Fibroblast of mammary gland (primary cell): ENCODE measurements at regions not wholly inside any gene's neighbourhood (a gene's known extent, or its start where the extent isn't known, plus 50 kb on each side); places are given as distances from the start of the nearest gene placed in this dataset.

Experiments used
- DNase-seq: peaks from one replicate; pipeline ENCODE4 v3.0.0-alpha.2; 2010; ENCODE audit warnings: low read depth
- H3K4me3 ChIP-seq: 2 replicates; pipeline ENCODE4 v1.5.1; 2011; ENCODE audit warnings: low read depth, mild to moderate bottlenecking, low read length, moderate library complexity; ENCODE audit not compliant: control insufficient read depth
- TF ChIP-seq, protein P1 (sequence below): conservative IDR thresholded peaks from 2 replicates; pipeline ENCODE4 v1.5.1; 2011; ENCODE audit warnings: low read depth, low read length, inconsistent platforms; ENCODE audit not compliant: control insufficient read depth, insufficient read depth

DNA sequence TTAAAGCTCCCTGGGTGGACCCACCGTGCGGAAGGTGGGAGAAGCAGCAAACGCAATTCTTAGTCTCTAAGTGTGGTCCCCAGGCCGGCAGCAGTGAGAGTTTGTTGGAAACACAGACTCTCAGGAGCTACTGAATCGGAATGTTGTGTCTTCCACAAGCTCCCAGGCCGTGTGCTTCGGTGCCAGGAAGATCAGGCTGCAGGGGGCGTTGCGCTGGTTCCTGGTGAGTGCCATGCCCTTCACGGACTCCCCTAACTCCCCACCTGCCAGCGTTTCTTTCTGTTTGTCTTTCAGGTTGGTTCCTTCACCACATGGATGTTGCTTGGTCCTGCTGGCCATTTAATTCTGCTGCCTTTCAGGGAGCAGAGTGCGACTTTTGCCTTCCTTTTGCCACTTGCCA lies 91.2 kb upstream of the PITRM1 start:
- H3K4me3 ChIP-seq: no peak overlapping the region
- DNase-seq: no peak
- TF ChIP-seq, protein P1, sequence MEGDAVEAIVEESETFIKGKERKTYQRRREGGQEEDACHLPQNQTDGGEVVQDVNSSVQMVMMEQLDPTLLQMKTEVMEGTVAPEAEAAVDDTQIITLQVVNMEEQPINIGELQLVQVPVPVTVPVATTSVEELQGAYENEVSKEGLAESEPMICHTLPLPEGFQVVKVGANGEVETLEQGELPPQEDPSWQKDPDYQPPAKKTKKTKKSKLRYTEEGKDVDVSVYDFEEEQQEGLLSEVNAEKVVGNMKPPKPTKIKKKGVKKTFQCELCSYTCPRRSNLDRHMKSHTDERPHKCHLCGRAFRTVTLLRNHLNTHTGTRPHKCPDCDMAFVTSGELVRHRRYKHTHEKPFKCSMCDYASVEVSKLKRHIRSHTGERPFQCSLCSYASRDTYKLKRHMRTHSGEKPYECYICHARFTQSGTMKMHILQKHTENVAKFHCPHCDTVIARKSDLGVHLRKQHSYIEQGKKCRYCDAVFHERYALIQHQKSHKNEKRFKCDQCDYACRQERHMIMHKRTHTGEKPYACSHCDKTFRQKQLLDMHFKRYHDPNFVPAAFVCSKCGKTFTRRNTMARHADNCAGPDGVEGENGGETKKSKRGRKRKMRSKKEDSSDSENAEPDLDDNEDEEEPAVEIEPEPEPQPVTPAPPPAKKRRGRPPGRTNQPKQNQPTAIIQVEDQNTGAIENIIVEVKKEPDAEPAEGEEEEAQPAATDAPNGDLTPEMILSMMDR: no peak

DNA sequence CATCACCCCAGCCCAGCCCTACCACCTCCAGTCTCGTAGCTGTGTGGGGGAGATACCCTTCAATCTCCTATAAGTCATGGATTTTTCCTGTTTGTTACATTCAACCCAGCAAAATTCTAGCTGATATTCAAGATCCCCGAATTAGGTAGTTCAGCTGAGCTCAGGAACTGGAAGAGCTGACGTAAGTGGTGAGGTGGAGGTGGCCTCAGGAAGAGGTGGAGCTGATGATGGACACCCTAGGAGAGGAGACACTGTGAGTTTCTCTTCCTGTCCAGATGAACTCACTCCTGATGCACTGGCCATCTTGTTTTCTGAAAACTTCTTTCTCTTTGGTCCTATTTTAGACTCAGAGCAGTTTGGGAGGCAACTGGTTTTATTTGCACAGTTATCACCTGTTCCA lies 90.5 kb upstream of the PITRM1 start:
- DNase-seq: no peak
- TF ChIP-seq, protein P1: no peak

DNA sequence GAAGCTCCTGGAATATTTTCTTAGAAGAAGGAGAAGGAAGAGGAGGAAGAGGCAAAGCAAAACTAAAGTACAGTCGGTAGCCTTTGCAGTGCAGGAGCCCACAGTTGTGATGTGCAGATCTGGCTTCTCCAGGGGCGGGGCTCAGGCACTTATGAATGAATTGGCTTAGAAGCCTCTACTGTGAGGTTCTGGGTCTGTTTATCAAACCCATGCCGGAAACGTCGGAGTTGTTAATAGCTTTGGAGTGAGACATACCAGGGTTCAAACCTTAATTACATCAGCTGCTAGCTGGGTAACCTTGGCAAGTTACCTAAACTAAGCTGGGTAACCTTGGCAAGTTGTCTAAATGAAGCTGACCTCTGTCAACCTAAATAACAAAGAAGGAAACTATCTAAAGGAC lies 89.3 kb upstream of the PITRM1 start:
- TF ChIP-seq, protein P1: no peak
- no peak for DNase-seq

More for the DNA sequence above, 90.5 kb upstream of the PITRM1 start:
- H3K4me3 ChIP-seq: no peak overlapping the region

DNA sequence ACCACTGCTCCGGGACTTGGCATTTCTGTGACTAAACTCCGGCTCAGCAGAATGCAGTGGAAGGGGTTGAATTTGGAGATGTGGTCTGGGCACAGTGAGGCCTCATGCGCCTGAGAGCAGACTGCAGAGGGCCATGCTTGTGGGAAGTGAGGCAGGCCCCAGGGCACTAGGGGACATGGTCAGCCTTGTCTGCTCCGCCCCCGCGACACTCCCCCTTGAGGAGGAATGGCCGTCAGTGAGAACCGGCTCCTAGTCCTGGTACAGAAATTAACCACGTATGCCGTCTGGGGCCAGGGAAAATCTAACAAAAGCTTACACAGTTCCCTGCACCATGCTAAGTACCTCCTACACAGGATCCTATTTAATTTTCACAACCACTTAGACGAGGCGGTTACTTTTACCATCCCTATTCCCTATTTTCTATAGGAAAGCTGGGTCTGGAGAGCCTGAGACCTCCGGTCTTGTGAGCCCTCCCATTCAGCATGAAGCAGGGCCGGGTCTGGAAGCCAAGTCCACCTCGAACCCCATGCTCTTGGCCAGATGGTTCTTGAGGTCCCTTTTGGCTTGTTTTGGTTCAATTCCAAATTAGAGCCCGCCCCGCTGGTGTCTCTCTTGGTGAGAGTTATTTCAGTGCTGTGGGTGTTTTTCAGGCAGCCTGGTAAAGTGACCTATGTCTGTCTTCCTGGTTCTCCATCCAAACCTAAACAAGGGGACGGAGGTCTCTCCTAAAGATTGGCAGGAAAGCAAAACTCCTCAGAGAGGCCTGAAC lies 87.7 kb upstream of the PITRM1 start:
- TF ChIP-seq, protein P1: no peak
- no peak for DNase-seq
- no peak overlapping the region for H3K4me3 ChIP-seq

More for the DNA sequence above, 89.3 kb upstream of the PITRM1 start:
- no peak overlapping the region for H3K4me3 ChIP-seq

DNA sequence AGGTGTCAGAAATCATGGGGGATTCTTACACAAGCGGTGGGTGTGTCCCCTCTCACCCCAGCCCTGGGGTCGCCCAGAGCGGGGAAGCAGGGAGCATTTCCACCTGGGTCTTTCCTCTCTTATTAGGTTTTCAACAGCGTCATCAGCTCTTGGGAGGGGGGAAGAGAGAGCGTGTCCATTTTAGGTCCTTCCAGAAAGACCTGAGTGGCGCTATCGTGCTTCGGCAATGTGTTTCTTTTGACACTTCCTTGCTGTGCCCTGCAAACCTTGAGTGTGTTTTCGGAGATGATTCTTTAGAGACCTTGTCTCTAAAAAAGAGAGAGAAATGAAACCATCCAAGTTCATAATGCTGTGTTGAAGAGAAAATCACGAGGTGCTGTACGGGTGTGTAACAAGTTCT lies 86.9 kb upstream of the PITRM1 start:
- TF ChIP-seq, protein P1: no peak
- no peak for DNase-seq

DNA sequence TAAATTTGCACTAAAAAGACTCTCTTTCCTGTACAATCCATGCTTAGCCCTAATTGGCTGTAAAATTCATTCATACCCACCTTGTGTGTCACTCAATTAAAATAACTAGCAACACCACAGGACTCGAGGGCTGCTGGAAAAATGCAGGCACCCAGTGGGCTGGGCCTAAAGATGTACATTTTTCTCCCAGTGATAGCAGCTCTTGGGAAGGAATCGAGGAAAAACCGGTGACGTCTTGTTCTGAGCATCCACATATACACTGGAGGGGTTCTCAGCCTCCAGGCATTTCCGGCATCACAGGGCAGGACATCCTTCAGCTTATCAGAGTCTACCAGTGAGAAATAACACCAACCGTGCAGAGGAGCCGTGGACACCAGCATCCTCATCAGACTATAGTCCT lies 85.8 kb upstream of the PITRM1 start:
- no peak overlapping the region for H3K4me3 ChIP-seq
- TF ChIP-seq, protein P1: no peak
- DNase-seq: no peak

More for the DNA sequence above, 86.9 kb upstream of the PITRM1 start:
- no peak overlapping the region for H3K4me3 ChIP-seq

DNA sequence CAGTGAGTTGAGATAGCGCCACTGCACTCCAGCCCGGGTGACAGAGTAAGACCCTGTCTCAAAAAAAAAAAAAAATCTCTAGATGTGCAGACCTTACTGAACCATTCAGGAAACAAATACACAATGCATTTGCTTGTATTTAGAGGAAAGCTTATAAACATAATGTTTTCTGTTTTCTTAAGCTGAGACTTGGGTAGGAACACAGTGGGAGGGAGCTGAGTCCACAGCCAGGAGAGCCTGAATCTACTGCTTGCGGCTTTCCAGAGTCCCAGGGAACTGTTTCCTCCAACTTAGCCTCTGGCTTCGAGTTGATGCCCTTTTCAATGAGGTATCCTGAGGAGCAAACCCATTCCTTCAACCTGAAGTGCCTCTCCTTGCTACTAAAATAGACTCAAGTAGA lies 83.0 kb upstream of the PITRM1 start:
- H3K4me3 ChIP-seq: no peak overlapping the region
- DNase-seq: no peak
- TF ChIP-seq, protein P1: no peak
